Middle frontal gyrus (tissue), 1 donor: ENCODE measurements at regions not wholly inside any gene's neighbourhood (a gene's known extent, or its start where the extent isn't known, plus 50 kb on each side); places are given as distances from the start of the nearest gene placed in this dataset.
A peak's percentile ranks its signal among the peaks of the same experiment; 100 is the strongest.
"Not testable (repeated sequence)": the region's sequence is repeated elsewhere in the genome, so short reads cannot be mapped to it uniquely, and the experiment has no call there.

Experiments used
- DNase-seq: peaks from one replicate; pipeline ENCODE4 v3.0.0-alpha.2; 2015; ENCODE audit warnings: low spot score; ENCODE audit errors: extremely low spot score

DNA sequence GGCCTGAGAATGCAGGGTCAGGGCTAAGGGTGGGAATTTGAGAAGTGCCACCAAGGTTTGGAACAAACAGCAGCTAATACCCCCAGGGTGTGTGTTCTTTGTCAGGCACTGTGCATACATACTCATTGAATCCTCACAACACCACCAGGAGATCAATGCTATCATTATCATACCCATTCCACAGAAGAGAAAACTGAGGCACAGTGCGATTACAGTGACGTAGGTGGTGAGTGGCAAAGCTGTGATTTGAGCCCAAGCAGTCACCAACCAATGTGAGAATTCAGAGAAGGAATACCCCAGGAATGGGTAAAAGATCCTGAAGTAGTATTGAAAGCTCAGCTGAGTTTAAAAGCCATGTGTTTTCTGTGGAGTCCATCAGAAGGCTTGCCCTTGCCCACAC lies 281.6 kb upstream of the MGAT5 start:
- no peak for DNase-seq

DNA sequence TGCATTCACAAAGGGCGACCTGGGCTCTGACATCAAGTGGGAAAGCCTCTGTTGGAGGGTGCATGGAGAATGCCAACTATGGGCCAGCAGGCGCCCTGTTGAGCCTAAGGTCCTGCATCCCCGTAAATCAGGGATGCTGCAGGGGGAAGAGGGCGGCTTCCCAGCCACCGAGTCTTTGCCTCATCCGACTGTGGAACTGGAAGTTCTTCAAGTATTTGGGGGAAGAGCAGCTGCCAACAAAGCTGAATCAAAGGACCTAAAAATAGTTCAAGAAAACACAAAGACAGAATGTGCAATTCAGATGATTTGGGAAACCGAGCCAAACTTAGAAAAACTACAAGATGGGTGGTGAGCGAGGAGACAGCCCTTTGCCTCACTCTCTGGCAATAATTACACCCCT lies 281.1 kb upstream of the MGAT5 start:
- DNase-seq = peak; percentile 34

DNA sequence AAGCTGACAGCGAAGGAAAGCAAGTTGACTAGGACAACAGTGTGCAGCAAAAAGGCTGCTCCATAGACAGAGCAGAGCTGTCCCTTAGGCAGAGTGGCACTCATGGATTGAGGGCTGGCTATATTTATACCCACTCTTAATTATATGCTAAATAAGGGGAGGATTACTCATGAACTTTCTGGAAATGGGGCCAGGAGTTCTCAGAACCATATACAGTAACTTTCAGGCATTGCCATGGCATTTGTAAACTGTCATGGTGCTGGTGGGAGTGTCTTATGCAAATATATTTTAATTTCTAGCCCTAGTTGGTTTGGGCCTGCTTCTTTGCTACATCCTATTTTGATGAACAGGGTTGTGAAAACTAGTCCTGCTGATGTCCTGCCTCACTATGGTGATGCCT lies 279.5 kb upstream of the MGAT5 start:
- no peak for DNase-seq

DNA sequence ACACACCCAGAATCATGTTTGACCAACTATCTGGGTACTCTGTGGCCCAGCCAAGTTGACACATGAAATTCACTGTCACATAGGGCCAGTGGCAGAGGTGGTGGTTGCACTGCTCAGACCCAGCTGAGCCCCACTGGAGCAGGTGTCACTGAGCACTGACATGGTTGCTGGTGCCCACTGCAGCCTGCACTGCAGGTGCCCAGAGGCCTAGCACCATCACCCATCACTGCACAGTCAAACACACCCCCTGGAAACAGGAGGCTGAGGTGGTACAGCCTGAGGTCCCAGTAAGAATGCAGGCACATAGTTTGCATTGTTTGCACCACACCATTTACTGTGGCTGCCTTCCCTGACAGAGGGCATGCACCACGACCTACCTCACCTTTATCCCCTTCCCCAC lies 278.7 kb upstream of the MGAT5 start:
- DNase-seq = no peak

DNA sequence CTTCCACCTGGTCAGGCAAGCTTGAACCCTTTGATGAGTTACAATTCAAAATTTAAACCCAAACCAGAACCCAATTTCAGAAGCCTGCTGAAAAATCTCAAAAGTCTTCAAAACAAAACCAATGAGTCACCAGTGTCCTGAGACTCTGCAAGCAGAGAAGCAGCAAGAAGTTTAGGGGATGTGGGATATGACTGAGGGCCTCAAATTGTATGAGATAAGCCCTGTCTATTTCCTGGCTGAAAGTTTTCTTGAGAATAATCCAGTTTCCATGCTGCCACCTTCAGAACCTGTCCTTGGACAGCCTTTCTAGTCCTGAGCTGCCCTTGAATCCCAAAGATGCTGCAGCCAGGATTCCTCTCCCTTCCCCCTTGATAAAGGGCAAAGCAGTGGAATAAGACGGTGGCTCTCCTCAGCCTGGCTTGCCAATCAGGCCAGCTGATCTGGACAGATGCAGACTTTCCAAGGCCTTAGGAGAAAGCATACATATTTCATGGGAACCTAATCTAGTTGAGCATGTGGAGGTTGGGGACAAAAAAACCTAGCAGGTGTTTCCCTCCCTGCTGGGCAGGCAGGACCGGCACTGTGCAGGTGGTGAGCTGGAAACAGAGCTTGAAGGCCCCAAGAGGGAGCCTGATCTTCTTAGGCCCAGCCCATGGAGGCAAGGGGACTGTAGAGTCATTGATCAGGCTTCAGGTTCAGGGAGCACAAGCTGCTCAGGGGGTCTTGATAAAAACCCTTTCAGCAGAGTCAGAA lies 278.0 kb upstream of the MGAT5 start:
- no peak for DNase-seq

DNA sequence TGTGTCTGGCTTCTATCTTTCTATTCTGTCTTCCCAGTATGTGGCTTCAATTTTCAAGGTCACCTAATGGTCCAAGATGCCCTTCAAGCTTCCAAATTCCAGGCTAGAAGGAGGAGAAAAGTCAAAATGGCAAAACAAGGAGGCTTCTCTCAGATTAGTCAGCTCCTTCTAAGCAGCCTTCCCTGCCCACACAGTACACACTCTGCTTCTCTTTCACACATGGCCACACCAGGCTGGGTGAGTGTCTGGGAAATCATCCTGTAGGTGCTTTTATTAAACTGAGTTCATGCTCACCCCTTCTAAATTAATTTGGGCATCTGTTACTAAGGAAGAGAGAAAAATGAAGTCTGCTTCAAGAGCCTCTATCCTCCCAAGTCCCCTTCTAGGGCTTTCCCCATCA lies 277.2 kb upstream of the MGAT5 start:
- DNase-seq = no peak

DNA sequence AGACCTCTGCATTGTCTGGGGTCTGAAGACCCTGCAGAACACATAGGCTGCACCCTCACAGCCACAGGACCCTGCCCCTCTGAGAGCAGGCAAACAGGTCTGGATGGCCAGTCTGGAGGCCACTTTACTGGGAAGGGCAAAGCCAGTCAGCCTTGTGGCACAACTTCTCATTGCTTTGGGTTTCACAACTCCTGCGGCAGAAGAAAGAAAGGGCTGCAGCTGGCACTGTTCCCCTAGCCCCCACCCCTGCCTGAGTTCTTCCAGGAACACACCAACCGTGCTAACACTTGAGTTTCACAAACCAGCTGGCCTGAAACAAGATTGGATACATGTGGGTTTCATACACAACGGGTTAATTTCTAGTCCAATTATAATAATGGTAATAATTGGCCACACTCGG lies 276.5 kb upstream of the MGAT5 start:
- no peak for DNase-seq

DNA sequence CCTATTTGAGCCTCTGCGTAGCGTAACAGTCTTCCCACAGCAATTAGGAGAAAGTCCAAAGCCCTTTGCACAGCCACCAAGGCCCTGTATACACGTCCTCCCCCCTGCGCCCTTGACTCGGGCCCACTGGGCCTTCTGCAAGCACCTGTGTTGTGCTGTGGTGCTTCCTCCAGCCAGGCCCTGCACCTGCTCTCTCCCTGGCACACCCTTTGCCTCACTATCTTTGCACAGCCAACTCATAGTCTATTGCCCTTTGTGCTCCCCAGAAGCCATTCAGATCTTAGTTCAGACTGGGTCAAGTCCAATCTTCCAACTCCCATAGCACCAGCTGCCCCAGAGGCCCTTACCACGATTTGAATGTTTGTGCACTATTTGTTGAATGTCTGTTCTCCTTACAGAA lies 271.6 kb upstream of the MGAT5 start:
- DNase-seq = no peak

DNA sequence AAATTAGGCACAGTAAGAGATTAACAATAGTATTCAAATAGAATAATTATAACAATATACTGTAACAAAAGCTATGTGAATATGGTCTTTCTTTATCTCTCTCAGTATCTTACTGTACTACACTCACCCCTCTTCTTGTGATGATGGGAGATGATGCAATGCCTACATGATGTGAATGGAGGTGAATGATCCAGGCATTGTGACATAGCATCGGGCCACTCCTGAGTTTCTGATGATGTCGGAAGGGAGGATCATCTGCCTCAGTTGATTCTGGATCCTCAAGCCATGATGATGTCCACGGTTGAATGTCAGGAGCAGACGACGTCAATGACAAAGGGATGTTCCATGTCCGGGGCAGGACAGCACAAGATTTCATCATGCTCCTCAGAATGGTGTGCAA lies 268.3 kb upstream of the MGAT5 start:
- DNase-seq = no peak

DNA sequence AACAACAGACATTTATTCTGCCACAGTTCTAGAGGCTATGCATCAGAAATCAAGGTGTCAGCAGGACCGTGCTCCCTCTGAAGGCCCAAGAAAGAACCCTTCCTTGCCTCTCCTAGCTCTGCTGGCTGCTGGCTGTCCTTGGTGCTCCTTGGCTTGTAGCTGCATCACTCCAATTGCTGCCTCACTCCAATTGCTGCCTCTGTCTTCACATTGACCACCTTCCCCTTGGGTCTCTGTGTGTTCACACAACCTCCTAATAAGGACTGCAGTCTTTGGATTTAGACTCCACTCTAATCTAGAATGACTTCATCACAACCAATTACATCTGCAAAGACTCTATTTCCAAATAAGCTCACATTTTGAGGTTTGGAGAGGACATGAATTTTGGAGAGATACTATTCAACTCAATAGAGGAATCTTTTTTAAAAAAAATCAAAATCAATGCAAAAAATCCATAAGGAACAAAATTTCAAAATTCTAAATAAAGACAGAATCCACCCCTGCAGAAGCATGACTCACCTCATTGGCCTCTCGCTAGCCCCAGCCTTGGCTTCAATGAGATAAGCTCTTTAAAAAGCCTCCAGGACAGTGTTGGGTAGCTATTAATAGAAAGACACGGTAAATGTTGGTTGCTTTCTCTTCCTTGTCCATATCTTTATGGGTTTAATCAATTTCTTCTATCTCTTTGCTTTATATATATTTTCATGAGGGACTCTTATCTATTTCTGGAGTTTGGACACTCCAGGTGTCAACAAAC lies 267.6 kb upstream of the MGAT5 start:
- DNase-seq = no peak

DNA sequence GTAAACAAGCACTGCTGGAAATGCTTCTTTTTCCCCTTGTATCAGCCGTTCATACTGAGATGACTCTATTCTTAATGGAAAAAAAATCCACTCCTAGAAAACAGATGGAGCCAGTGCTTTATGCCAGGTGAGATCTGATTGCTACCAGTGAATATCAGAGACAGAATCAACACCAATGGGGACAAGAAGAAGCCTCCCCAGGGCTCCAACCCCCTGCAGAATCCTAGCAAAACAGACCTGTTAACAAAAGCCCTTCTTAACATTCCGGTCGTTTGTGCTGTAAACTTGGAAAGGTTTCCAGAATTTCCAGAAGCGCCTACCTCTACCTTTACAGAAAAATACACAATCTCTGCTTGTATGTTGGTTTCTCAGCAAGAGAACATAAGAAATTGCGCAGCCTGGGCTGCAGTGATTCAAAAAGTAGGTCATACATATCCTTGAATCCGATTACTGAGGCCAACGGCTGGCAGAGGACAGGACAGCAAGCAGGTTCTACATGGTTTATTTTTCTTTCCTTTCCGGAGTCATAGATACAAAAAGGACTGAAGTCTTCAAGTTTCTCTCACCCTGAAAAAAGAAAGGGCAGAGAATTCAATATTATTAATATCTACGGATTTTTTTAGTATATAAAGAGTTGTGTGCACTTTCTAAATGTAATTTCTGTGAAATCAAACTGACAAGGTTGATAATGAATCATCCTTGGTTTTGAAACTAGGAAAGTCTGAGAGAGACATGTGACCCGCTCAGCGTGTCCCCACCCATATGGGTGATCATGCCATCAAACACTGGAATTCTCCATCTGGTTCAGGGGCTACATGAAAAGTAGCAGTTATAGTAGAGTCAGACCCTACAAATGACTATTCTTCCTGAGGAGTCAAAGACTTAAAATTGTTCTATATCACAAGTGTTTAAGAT lies 266.7 kb upstream of the MGAT5 start:
- DNase-seq = no peak

DNA sequence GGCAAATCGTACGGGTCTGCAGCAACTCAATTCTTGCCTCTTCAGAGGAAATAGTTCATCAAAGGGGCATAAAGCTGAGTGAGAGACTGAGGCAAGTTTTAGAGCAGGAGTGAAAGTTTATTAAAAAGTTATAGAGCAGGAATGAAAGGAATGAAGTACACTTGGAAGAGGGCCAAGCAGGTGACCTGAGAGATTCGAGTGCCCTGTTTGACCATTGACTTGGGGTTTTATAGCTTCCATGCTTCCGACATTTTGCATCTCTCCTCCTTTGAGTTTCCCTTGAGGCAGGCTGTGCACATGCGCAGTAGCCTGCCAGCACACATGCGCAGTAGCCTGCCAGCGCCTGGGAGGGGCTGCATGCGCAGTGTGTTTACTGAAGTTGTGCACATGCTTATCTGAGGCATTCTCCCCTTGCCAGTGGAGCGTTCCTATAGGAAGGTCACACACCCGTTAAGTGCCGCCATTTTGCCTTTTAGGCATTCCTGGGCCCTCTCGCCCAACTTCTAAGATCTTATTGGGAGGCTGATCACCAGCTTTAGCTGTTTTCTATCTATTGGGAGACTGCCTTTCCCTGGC lies 265.5 kb upstream of the MGAT5 start:
- DNase-seq = no peak

DNA sequence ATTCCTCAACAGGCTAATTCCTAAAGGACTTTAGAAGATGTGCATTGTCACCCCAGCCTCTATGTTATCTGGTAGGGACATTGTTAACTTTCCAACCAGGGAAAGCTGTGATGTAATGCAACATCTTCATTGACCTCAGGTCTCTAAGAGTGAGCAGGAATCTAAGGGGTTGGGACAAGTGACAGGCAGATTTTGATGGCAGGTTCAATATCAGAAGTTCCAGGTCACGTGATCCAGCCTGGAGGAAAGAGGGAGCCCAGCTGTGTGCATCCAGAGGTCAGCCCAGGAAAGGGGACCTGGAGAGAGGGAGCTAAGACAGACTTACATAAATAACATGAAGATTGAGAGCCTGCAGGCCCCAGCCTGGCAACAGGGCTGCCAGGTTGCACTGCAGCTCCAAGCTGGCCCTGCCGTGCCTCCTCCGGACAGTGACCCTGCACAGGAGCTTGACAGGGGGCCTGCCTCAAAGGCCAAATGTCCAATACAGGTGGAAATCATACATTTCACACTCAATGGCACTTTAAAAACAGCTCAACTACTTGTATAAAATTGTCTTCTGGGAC lies 262.2 kb upstream of the MGAT5 start:
- DNase-seq = no peak

DNA sequence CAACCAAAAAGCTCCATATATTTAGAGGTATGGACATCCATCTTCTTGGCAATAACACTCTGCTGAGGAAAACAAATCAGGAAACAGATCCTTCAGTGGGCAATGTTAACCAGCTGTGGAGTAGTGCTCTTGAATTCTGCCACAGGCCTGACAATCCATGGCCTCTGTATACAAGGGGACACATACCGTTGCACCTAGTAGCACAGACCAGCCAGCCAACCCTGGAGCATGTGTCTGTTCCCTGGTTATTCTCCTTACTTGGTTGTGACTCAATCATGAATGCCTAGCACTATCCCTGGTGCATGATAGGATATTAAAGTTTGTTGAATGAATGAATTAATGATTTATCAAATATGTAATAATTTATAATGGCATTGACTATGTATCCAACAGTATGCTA lies 261.4 kb upstream of the MGAT5 start:
- no peak for DNase-seq

DNA sequence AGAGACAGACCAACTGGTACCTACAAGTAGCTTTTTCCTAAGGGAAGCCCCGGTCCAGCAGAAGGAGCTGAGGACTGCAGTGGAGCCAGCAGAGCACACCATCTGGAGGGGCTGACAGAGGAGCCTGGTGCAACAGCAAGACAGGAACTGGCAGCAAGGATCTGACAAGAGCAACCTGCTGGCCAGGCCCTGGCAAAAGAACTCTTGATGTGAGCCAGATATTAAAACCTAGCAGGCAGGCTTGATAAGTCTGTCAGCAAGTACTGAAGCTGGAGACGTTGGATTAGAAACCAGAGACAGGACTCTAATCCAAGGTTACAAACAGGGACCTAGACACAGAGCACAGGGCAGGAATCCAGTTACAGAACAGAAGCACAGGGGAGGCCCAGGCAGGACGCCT lies 260.7 kb upstream of the MGAT5 start:
- no peak for DNase-seq

DNA sequence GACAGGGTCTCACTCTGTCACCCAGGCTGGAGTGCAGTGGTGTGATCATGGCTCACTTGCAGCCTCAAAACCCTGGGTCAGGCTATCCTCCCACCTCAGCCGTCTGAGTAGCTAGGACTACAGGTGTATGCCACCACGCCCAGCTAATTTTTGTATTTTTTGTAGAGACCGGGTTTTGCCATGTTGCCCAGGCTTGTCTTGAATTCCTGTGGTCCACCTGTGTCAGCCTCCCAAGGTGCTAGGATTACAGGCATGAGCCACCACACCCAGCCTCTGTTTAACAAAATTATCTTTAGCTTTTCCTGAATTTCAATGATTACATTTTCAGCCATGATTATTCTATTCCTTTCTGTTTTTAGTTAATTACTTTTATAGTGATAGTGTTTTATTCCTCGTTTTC lies 255.1 kb upstream of the MGAT5 start:
- not testable (repeated sequence) for DNase-seq

DNA sequence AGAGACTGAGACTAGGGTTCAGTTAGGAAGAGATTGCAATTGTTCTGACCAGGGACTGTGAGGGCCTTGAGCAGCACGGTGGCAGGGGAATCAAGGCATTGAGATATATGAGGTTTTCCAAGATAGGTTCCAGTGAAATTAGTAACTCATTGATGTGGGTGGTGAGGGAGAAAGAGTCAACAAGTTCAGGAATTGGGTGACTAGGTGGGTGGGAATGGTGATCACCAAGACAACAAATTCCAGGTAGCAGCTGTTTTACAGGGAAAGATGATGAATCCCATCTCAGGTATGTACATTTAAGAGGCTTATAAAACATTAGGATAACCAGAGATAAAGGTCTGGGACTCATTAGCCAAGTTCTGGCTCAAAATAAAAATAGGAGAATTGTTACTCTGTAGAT lies 251.5 kb upstream of the MGAT5 start:
- DNase-seq = no peak

DNA sequence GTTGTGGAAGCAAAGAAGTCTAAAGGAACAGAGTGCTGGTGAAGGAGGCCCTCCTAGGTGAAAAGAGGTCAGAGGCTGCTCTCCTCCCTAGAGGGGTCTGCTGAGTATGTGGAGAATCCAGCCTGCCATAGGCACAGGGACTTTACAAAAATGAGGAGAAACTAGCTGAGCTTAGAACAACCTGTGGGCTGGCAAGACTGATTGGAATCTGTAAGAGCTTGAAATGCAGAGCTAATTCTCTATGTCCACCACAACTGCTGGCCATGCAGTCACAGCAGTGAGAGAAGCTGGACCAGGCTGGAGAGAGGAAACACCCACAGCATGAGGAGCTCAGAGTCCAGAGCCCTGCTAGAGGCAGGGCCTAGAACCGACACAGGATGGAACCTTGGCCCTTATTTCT lies 251.0 kb upstream of the MGAT5 start:
- DNase-seq = no peak

DNA sequence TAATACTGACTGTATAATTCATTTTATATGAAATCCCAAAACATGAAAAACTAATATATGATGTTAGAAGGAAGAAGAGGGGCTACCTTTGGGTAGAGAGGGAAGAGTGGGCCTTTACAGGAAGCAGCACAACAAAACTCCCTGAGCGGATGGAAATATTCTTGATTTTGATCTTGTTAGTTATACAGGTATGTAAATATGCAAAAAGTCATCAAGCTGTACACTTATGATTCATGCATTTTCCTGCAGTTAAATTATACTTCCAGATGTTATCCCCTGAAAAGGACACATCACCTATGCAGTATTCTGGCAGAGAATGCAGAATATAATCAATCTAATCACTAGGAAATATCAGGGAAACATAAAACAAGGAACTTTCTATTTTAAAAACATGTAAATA lies 249.4 kb upstream of the MGAT5 start:
- no peak for DNase-seq

DNA sequence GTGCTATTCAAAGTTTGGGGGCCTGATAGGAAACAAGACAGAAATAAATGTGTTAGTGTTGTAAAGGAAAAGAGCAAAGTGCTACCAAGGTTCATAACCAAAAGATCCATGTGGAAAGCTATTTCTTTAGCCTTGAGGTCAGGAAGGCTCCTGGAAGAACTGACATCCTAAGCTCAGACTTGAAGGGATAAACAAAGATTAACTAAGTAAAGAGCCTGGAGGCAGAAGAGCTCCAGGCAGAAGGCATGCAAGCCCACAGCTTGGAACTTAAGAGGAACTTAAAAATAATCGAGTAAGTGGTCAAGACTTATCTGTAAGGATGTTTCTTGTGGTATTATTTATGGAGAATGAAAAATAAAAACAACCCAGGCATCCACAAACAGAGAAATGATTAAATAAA lies 245.0 kb upstream of the MGAT5 start:
- no peak for DNase-seq

DNA sequence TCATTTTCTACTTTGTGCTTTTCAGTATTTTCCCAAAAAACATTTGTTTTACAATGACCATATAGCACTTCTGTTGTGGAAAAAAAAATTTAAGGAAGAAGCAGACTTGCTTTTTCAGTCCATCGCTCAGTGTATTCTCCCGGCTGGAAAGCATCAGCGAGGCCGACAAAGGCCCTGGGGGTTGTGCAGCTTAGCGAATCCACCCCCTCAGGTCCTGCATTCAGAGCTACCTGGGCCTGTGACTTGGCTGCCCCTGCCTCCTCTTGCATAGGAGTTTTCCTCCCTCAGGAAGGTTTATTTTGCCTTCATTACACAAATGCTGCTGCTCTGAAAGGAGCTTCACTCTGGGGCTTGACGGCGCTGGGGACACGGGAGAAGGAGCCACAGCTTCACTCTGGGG lies 244.4 kb upstream of the MGAT5 start:
- no peak for DNase-seq
